Hepatocyte (in vitro differentiated cells): ENCODE measurements at regions not wholly inside any gene's neighbourhood (a gene's known extent, or its start where the extent isn't known, plus 50 kb on each side); places are given as distances from the start of the nearest gene placed in this dataset.

ENCODE experiments used
- DNase-seq: peaks from one replicate; pipeline ENCODE4 v3.0.0-alpha.2; 2016; ENCODE audit warnings: low spot score
- H2AFZ ChIP-seq: fragments of 200-600 bp; sonication (generic); 2 replicates; pipeline ENCODE4 v1.6.0; 2016; ENCODE audit warnings: antibody characterized with exemption, mild to moderate bottlenecking
- H3K27ac ChIP-seq: fragments of 200-600 bp; sonication (generic); 2 replicates; pipeline ENCODE4 v1.5.1; 2016; ENCODE audit warnings: mild to moderate bottlenecking
- H3K27me3 ChIP-seq: fragments of 200-600 bp; sonication (generic); 2 replicates; pipeline ENCODE4 v1.6.1; 2016
- H3K36me3 ChIP-seq: fragments of 200-600 bp; sonication (generic); replicated peaks from 2 replicates; pipeline ENCODE4 v1.5.1; 2016; ENCODE audit warnings: low read depth; ENCODE audit not compliant: insufficient read depth
- H3K4me1 ChIP-seq: fragments of 200-600 bp; sonication (generic); 2 replicates; pipeline ENCODE4 v1.5.1; 2016; ENCODE audit warnings: mild to moderate bottlenecking, moderate library complexity; ENCODE audit not compliant: insufficient read depth
- H3K4me2 ChIP-seq: fragments of 200-600 bp; sonication (generic); 2 replicates; pipeline ENCODE4 v1.6.0; 2016
- H3K4me3 ChIP-seq: fragments of 200-600 bp; sonication (generic); 2 replicates; pipeline ENCODE4 v1.5.1; 2016; ENCODE audit warnings: mild to moderate bottlenecking
- H3K79me2 ChIP-seq: fragments of 200-600 bp; sonication (generic); 2 replicates; pipeline ENCODE4 v1.6.0; 2017; ENCODE audit warnings: mild to moderate bottlenecking
- H3K9me2 ChIP-seq: fragments of 200-600 bp; sonication (generic); replicated peaks from 2 replicates; pipeline ENCODE4 v1.6.0; 2017; ENCODE audit warnings: mild to moderate bottlenecking; ENCODE audit not compliant: insufficient read depth
- H3K9me3 ChIP-seq: fragments of 200-600 bp; sonication (generic); 2 replicates; pipeline ENCODE4 v1.5.1; 2016; ENCODE audit warnings: low read depth, mild to moderate bottlenecking
- H4K20me1 ChIP-seq: fragments of 200-600 bp; sonication (generic); 2 replicates; pipeline ENCODE4 v1.6.0; 2016; ENCODE audit warnings: mild to moderate bottlenecking; ENCODE audit not compliant: insufficient read depth, poor library complexity, severe bottlenecking
- CTCF ChIP-seq: fragments of 200-600 bp; sonication (generic); IDR thresholded peaks from 2 replicates; pipeline ENCODE4 v1.5.1; 2016; ENCODE audit warnings: antibody characterized with exemption, mild to moderate bottlenecking; ENCODE audit not compliant: poor library complexity
- EZH2 ChIP-seq: fragments of 200-600 bp; sonication (generic); IDR thresholded peaks from 2 replicates; pipeline ENCODE4 v1.6.1; 2016; ENCODE audit warnings: antibody characterized with exemption, mild to moderate bottlenecking, borderline replicate concordance
- EZH2phosphoT487 ChIP-seq: fragments of 200-600 bp; sonication (generic); IDR thresholded peaks from one replicate; pipeline ENCODE4 v1.6.1; 2018; ENCODE audit warnings: antibody characterized with exemption, mild to moderate bottlenecking, low read depth, moderate library complexity; ENCODE audit not compliant: unreplicated experiment, severe bottlenecking
- WGBS: methylation state at CpG from one replicate; pipeline ENCODE4 v1.1.6; 2016; ENCODE audit warnings: low lambda C conversion rate; ENCODE audit errors: missing lambda C conversion rate; 5-methylcytosine and 5-hydroxymethylcytosine counted together

- Histone ChIP-seq H3K4me1 (peaks cover 6% of the 10 kb centered on the region), H4K20me1 (no peaks in the 10 kb centered on the region), H3K9me3 (no peaks in the 10 kb centered on the region), H3K27ac (no peak overlapping the region), H3K4me2 (no peak overlapping the region), H3K27me3 (peaks cover 8% of the 10 kb centered on the region), H3K4me3 (no peak overlapping the region), H3K36me3 (no peaks in the 10 kb centered on the region), H3K9me2 (no peaks in the 10 kb centered on the region), H3K79me2 (no peaks in the 10 kb centered on the region), H2AFZ (no peak overlapping the region)
- 68% methylated on average over 1 of the region's 1 CpG for WGBS
- DNase-seq, result no peak
- TF ChIP-seq EZH2 (no peak), CTCF (no peak), EZH2phosphoT487 (no peak)
Observed at GRCh38 chr13:48840366-48840765, 135.3 kb upstream of the FNDC3A start.

DNA sequence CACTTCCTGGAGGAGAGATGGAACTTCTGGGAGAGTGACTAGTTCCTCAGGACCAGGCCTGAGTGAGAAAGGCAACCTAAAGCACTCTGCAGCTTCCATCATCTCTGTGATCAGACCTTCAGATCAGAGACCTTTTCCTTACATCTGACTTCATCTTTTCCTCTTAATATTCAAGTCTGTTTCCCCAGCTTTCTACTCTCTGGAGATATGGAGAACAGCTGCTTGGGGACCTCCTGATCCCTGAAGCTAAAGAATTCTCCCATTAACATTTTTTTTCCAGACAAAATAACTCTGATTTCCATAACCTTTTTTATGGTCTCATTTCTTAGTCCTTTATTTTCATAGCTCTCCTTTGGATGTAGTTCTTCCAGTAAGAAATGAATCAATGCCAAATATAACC lies 133.4 kb upstream of the FNDC3A start:
- Histone ChIP-seq H3K27ac (no peak overlapping the region), H3K79me2 (no peaks in the 10 kb centered on the region), H3K27me3 (peaks cover 8% of the 10 kb centered on the region), H3K9me3 (no peaks in the 10 kb centered on the region), H2AFZ (no peak overlapping the region), H3K36me3 (no peaks in the 10 kb centered on the region), H3K4me3 (no peak overlapping the region), H3K9me2 (no peaks in the 10 kb centered on the region), H3K4me1 (peaks cover 6% of the 10 kb centered on the region), H4K20me1 (no peaks in the 10 kb centered on the region), H3K4me2 (no peak overlapping the region)
- DNase-seq, result no peak
- no peak for TF ChIP-seq EZH2phosphoT487
- TF ChIP-seq EZH2, result no peak

DNA sequence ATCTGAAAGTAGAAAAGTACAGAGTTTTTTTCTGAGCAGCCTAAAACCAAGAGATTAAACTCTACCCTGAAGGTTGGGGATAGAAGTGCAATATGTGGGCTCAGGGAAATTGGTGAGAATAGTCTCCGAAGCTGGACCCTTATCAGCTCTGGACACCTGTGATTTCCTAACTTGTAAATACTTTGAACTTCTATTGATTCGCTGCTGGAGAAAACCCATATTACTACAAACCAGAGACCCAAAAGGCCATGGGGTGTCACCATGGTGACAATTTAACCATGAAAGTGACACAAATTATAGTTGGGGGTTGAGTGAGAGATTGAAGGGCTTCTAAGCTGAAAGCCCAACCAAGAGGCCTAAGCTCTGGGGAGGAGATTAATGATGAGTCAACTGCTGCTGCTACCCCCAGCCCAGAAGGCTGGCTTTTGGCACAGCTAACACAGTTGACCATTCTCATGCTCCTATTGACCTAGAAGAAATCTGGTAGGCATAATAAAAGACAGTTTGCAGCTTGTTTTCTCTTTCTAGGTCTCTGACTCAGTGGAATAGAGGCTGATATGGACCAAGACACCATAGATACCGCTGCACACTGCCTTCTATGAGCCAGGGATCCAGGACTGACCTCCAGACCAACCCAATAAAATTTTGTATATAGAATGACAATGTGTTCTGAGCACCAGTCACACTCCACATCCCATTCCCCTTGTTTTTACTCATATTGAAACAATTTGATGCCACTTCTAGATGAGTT lies 131.9 kb upstream of the FNDC3A start:
- whole genome bisulfite sequencing, result 81% methylated on average over 3 of the region's 3 CpGs
- Histone ChIP-seq H3K36me3 (no peaks in the 10 kb centered on the region), H3K79me2 (no peaks in the 10 kb centered on the region), H4K20me1 (no peaks in the 10 kb centered on the region), H2AFZ (no peak overlapping the region), H3K4me2 (no peak overlapping the region), H3K9me2 (no peaks in the 10 kb centered on the region), H3K9me3 (no peaks in the 10 kb centered on the region), H3K27me3 (peaks cover 13% of the 10 kb centered on the region), H3K4me1 (no peaks in the 10 kb centered on the region), H3K27ac (no peak overlapping the region), H3K4me3 (no peak overlapping the region)
- no peak for DNase-seq
- TF ChIP-seq EZH2 (no peak), EZH2phosphoT487 (no peak), CTCF (no peak)

- H3K36me3 ChIP-seq, result no peaks in the 10 kb centered on the region
- no peak overlapping the region for H2AFZ ChIP-seq
- H3K79me2 ChIP-seq, result no peaks in the 10 kb centered on the region
- no peak overlapping the region for H3K4me2 ChIP-seq
- H3K4me1 ChIP-seq, result no peaks in the 10 kb centered on the region
- DNase-seq, result no peak
- H4K20me1 ChIP-seq, result no peaks in the 10 kb centered on the region
- no peaks in the 10 kb centered on the region for H3K9me2 ChIP-seq
- no peak for TF ChIP-seq EZH2phosphoT487
- no peak for TF ChIP-seq EZH2
- TF ChIP-seq CTCF, result no peak
- H3K4me3 ChIP-seq, result no peak overlapping the region
- no peak overlapping the region for H3K27ac ChIP-seq
- H3K9me3 ChIP-seq, result no peaks in the 10 kb centered on the region
- whole genome bisulfite sequencing, result 99% methylated on average over 2 of the region's 2 CpGs
- peaks cover 13% of the 10 kb centered on the region for H3K27me3 ChIP-seq
Observed at GRCh38 chr13:48844676-48845075, 131.0 kb upstream of the FNDC3A start.
